ENCODE measurements at regions not wholly inside any gene's neighbourhood (a gene's known extent, or its start where the extent isn't known, plus 50 kb on each side); places are given as distances from the start of the nearest gene placed in this dataset.

- TF ChIP-seq FOXM1 (IDR thresholded peaks at IDR 0.05; ENCODE audit: low read depth) (no peak), FOXM1 (CRISPR knock-in tag; IDR thresholded peaks at IDR 0.05; ENCODE audit: low read depth) (no peak)
These were observed 346.8 kb upstream of the MEOX2 start (continued) for GRCh38 chr7:16033233-16033632.

DNA sequence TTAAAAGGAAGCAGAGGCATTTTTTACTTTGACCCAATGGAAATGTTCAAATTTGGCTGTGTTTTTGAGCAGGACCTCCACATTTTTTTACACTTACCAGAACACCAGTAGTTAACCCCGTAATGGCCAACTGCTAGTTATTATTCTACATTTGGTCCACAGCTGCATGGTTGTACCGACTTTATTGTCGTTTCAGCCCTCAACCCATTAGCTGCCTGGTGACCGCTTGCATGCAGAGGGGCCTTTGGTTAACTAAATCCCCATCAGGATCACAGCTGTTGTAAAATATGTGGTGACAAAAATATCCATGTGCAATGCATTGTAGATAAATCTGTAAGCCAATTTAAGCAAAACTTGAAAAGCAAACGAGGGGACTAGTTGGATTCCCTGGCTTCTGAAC, 342.2 kb upstream of the MEOX2 start:
- no peak overlapping the region for H3K9ac ChIP-seq (ENCODE audit: insufficient read depth in 1 of 2, low read depth in 2 of 2, low read length in 2 of 2)
- no peaks in the 10 kb centered on the region for H3K9me3 ChIP-seq (replicated peaks; ENCODE audit: control insufficient read depth, insufficient read depth, low read depth, low read length)
- H3K4me2 ChIP-seq (ENCODE audit: insufficient read depth, low read length) = no peak overlapping the region
- H3K4me3 ChIP-seq = no peak overlapping the region
- no peaks in the 10 kb centered on the region for H3K79me2 ChIP-seq (ENCODE audit: control insufficient read depth, insufficient read depth, low read length)
- 0% methylated on average over 5 of the region's 5 CpGs for WGBS (ENCODE audit: insufficient coverage, low coverage, missing lambda C conversion rate)
- no TSS peak for BruUV-seq (replicated peaks)
- no peaks in the 10 kb centered on the region for H4K20me1 ChIP-seq (replicated peaks; ENCODE audit: control insufficient read depth, insufficient read depth, low read length)
- intact Hi-C loops (cut with micrococcal nuclease) (no loop called here), in situ Hi-C loops (cut with MboI) (no loop called here)
- CTCF ChIA-PET (ENCODE audit: low intra/inter-chr PET ratio) = no interaction called here
- ATAC-seq = no peak
- POLR2A ChIA-PET = interaction anchor here (0.6 kb wide), 1 partner anchor 51 kb away, joined by 4 read pairs; no protein-coding TSS in a partner anchor
- FAIRE-seq = no peak
- no peak overlapping the region for H2AFZ ChIP-seq (ENCODE audit: low read depth, low read length)
- no peak for DNase-seq (ENCODE audit: extremely low read depth in 1 of 4, low spot score in 3 of 4)
- H3K27ac ChIP-seq (ENCODE audit: extremely low read depth, low read depth, low read length) = no peak overlapping the region
- H3K4me1 ChIP-seq (replicated peaks in 1 of 2; ENCODE audit: control insufficient read depth in 2 of 2, insufficient read depth in 2 of 2, low read length in 2 of 2) = no peaks in the 10 kb centered on the region
- H3K36me3 ChIP-seq (ENCODE audit: control insufficient read depth, insufficient read depth, low read length) = no peaks in the 10 kb centered on the region
- TF ChIP-seq, protein P1, sequence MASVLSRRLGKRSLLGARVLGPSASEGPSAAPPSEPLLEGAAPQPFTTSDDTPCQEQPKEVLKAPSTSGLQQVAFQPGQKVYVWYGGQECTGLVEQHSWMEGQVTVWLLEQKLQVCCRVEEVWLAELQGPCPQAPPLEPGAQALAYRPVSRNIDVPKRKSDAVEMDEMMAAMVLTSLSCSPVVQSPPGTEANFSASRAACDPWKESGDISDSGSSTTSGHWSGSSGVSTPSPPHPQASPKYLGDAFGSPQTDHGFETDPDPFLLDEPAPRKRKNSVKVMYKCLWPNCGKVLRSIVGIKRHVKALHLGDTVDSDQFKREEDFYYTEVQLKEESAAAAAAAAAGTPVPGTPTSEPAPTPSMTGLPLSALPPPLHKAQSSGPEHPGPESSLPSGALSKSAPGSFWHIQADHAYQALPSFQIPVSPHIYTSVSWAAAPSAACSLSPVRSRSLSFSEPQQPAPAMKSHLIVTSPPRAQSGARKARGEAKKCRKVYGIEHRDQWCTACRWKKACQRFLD (CRISPR knock-in tag; IDR thresholded peaks at IDR 0.05) = no peak
- no peak for TF ChIP-seq ZNF778 (CRISPR knock-in tag; IDR thresholded peaks at IDR 0.05)
- TF ChIP-seq POLR2AphosphoS2 (IDR thresholded peaks at IDR 0.05; ENCODE audit: low read length) = no peak
- no peak for TF ChIP-seq SIX5 (IDR thresholded peaks at IDR 0.05; ENCODE audit: borderline replicate concordance in 1 of 2, insufficient read depth in 1 of 2, low read depth in 1 of 2, low read length in 2 of 2)
- TF ChIP-seq NFYB (IDR thresholded peaks at IDR 0.05; ENCODE audit: extremely low read depth, insufficient read length) = no peak
- no peak for TF ChIP-seq YBX1 (IDR thresholded peaks at IDR 0.05)
- TF ChIP-seq ZNF263 (CRISPR knock-in tag; IDR thresholded peaks at IDR 0.05; ENCODE audit: borderline replicate concordance) = no peak
- TF ChIP-seq ARID4B (CRISPR knock-in tag; IDR thresholded peaks at IDR 0.05) = no peak
- TF ChIP-seq SMAD2 (IDR thresholded peaks at IDR 0.05; ENCODE audit: low read depth, low read length) = no peak
- TF ChIP-seq SUPT5H (IDR thresholded peaks at IDR 0.05) = no peak
- no peak for TF ChIP-seq SPI1 (IDR thresholded peaks at IDR 0.05; ENCODE audit: borderline replicate concordance, low read depth, low read length)
- TF ChIP-seq HNRNPL (IDR thresholded peaks at IDR 0.05; ENCODE audit: low read depth, low read length) = no peak
- no peak for TF ChIP-seq ZNF79 (CRISPR knock-in tag; IDR thresholded peaks at IDR 0.05; ENCODE audit: low read depth)
- no peak for TF ChIP-seq ZNF780A (CRISPR knock-in tag; IDR thresholded peaks at IDR 0.05)
- H3K9me1 ChIP-seq (ENCODE audit: control insufficient read depth, insufficient read depth, low read length) = no peaks in the 10 kb centered on the region
- H3K27me3 ChIP-seq (ENCODE audit: control insufficient read depth in 2 of 2, insufficient read depth in 2 of 2, low read length in 2 of 2) = no peaks in the 10 kb centered on the region
